GM12892 (cell line): ENCODE measurements at regions not wholly inside any gene's neighbourhood (a gene's known extent, or its start where the extent isn't known, plus 50 kb on each side); places are given as distances from the start of the nearest gene placed in this dataset.

ENCODE experiments used
- DNase-seq: peaks from one replicate; pipeline ENCODE4 v3.0.0; 2011; ENCODE audit not compliant: insufficient read length
- FAIRE-seq: peaks from 2 replicates; lab custom pipeline; 2011; peaks lifted over from hg19 to GRCh38; lab: Jason Lieb, UNC
- POLR2A ChIP-seq: IDR thresholded peaks from 2 replicates; pipeline ENCODE4 v1.6.1; 2011; ENCODE audit warnings: low read depth, low read length, control low read depth
- POLR2AphosphoS5 ChIP-seq: IDR thresholded peaks from 2 replicates; pipeline ENCODE4 v1.6.1; 2011; ENCODE audit warnings: low read depth, low read length, control low read depth
- TAF1 ChIP-seq: IDR thresholded peaks from 2 replicates; pipeline ENCODE4 v1.6.1; 2011; ENCODE audit warnings: low read depth, mild to moderate bottlenecking, control low read depth, low read length, borderline replicate concordance

- TF ChIP-seq POLR2A: no peak
- TF ChIP-seq POLR2AphosphoS5: no peak
- no peak for TF ChIP-seq TAF1
- no peak for DNase-seq
- FAIRE-seq: no peak
These were observed 621.2 kb downstream of the DCDC2C start for GRCh38 chr2:4324531-4324930.

GRCh38 chr2:4336864-4337263, 633.5 kb downstream of the DCDC2C start:
- DNase-seq: no peak
- no peak for FAIRE-seq

GRCh38 chr2:4338345-4338744, 635.0 kb downstream of the DCDC2C start:
- FAIRE-seq: no peak
- no peak for TF ChIP-seq POLR2A
- TF ChIP-seq TAF1: no peak
- TF ChIP-seq POLR2AphosphoS5: no peak
- no peak for DNase-seq

More at GRCh38 chr2:4336864-4337263, 633.5 kb downstream of the DCDC2C start:
- TF ChIP-seq POLR2AphosphoS5: no peak

DNA sequence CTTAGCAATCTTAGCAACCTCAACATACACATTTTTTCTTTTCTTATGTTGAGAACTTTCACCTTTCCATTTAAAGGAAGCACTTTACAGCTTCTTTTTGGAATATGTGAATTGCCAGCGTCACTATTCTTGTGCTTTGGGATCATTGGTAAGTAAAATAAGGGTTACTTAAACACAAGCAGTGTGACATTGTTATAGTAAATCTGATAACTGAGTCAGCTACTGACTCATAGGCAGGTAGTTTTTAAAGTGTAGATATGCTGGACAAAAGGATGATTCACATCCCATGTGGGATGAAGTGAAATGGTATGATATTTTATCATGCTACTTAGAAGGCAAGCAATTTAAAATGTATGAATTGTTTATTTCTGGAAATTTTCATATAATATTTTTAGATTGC, 637.2 kb downstream of the DCDC2C start:
- TF ChIP-seq POLR2AphosphoS5 (no peak), POLR2A (no peak), TAF1 (no peak)
- no peak for DNase-seq
- FAIRE-seq: no peak

DNA sequence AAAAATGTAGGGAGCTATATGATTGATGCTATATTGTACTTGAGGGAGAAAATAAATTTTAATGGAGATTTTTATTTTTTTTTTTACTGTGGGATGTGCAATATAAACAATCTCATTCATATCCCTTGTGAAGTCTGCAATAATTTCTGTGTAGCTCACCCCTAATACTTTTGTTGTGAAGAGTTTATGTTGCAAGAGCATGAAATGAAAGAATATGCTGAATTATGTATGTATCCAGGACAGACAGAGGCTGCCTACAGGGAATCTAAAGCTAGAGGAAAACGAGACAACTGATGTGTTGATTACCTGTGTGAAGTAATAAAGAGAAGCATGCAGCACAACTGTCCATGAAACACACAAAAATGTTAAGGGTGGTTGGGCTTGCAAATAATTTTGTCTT, 643.3 kb downstream of the DCDC2C start:
- DNase-seq (no peak), FAIRE-seq (no peak)
- no peak for TF ChIP-seq POLR2A
- TF ChIP-seq TAF1: no peak
- no peak for TF ChIP-seq POLR2AphosphoS5

DNA sequence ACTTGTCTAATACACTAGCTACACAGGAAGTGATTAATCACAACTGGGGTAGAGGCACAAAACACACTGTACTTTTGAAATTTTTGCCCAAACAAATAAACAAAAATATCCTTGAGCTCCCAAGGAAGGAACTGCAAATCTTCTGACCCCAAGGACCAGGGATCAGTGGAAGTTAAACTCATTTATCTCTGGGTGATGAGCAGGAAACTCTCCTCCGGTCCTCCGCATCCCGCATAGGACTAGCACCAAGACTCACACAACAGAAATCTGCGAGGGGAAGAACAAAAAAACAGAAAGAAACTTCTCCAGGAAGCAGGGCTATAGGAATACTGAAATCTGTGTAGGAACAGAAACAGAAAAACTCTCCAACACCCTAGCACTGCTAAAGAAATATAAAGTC, 650.3 kb downstream of the DCDC2C start:
- DNase-seq (no peak), FAIRE-seq (no peak)
- TF ChIP-seq POLR2A (no peak), POLR2AphosphoS5 (no peak), TAF1 (no peak)

DNA sequence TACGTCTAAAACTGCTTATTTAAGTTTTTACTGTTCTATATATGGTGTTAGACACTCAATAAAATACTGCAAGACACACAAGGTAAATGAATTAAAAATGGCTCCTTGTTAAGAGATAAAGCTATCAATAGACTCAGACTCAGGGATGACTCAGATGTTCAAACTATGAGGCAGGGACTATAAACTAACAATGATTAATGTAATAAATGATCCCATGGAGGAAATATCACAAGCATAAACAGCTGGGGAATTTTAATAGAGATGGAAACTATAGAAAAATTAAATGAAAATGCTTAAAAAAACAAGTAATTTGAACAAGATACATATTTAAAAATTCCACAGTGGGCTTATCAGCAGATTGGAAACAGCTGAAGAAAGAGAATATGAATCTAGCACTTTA, 650.8 kb downstream of the DCDC2C start:
- no peak for TF ChIP-seq POLR2AphosphoS5
- no peak for TF ChIP-seq POLR2A
- TF ChIP-seq TAF1: no peak
- DNase-seq: no peak
- no peak for FAIRE-seq

GRCh38 chr2:4354678-4355077, 651.3 kb downstream of the DCDC2C start:
- no peak for DNase-seq
- FAIRE-seq: no peak
- no peak for TF ChIP-seq TAF1
- no peak for TF ChIP-seq POLR2AphosphoS5
- no peak for TF ChIP-seq POLR2A

DNA sequence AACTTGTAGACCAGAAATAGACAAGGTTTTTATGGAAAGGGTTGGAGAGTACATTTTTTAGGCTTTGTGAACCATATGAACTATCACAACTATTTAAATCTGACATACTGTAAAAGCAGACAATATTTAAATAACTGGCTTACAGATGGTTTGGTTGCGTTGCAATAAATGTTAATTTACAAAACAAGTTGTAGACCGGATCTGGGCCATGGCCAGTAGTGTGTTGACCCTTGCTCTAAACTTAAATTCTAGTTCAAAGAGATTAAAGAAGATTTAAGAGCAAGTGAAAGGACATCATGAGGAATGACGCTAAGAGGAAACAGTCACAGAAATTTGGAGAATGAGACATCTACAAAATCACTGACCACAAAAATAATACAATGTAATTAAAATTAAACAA, 652.7 kb downstream of the DCDC2C start:
- FAIRE-seq (no peak), DNase-seq (no peak)
- TF ChIP-seq POLR2A: no peak
- no peak for TF ChIP-seq POLR2AphosphoS5
- TF ChIP-seq TAF1: no peak

DNA sequence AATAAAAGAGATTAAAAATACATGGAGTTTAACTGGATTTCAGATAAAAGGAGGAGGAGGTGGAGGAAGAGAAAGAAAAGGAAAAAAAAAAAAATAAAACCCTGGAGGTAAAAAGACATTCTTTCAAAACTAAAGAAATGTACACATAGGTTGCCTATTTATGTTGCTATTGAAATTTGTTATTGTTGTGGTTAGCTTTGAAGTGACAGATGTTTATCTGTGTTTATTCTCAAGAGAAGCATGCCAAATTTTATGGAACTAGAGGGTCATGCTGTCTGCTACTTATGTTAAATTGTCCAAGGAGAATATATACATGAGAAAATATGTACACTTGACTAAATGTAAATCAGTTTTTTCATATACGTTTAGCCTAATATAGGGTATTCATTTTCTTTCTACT, 653.2 kb downstream of the DCDC2C start:
- TF ChIP-seq TAF1 (no peak), POLR2A (no peak), POLR2AphosphoS5 (no peak)
- FAIRE-seq (no peak), DNase-seq (no peak)

GRCh38 chr2:4357121-4357520, 653.7 kb downstream of the DCDC2C start:
- DNase-seq (no peak), FAIRE-seq (no peak)
- TF ChIP-seq POLR2A (no peak), TAF1 (no peak), POLR2AphosphoS5 (no peak)

GRCh38 chr2:4358837-4359236, 655.5 kb downstream of the DCDC2C start:
- TF ChIP-seq TAF1: no peak
- no peak for TF ChIP-seq POLR2A
- TF ChIP-seq POLR2AphosphoS5: no peak
- FAIRE-seq (no peak), DNase-seq (no peak)

- DNase-seq: no peak
- TF ChIP-seq TAF1: no peak
- no peak for TF ChIP-seq POLR2AphosphoS5
- TF ChIP-seq POLR2A: no peak
- FAIRE-seq: no peak
These were observed 665.5 kb downstream of the DCDC2C start for GRCh38 chr2:4368907-4369306.
